Kidney glomerular epithelial cell (primary cell): ENCODE measurements at regions not wholly inside any gene's neighbourhood (a gene's known extent, or its start where the extent isn't known, plus 50 kb on each side); places are given as distances from the start of the nearest gene placed in this dataset.

Source experiments
- DNase-seq: peaks from one replicate; lab custom pipeline; 2025; lab: John Stamatoyannopoulos, UW

DNA sequence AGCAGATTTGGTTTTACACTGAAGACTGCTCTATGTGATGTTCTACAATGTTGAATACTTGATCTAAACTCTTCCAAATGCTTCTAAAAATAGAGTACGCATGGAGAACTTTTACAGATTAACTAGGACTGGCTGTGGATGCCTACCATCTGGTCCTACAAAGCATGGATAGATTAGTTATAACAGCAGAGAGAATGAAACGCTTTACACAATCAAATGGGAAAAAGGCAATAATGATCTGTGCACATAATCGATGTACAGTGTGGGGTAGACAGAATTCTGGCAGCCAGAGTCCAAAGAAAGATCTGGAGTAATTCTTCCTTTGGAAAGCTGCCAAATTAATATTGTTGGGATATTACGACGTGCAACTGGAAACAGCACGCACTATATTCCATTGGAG lies 1885.5 kb upstream of the PRR20A start:
- DNase-seq = no peak

DNA sequence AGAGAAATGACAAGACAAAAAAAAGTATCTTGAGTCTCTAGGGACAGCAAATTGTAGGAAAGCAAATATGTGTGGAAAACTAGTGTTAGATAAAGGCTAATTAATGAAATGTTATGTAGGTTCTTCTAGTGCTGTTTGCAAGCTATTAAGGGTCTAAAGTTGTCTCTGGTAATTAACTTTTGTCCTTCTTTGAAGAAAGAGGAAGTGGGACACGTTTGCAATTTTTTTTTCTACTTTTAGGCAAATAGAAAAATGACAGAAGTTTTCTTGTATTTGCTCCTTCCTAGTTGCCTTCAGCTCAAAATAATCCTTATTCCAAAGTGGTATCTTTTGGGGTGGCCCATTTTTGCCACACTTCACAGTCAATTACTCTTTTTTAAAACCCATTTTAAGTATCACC lies 1877.7 kb upstream of the PRR20A start:
- DNase-seq = no peak

DNA sequence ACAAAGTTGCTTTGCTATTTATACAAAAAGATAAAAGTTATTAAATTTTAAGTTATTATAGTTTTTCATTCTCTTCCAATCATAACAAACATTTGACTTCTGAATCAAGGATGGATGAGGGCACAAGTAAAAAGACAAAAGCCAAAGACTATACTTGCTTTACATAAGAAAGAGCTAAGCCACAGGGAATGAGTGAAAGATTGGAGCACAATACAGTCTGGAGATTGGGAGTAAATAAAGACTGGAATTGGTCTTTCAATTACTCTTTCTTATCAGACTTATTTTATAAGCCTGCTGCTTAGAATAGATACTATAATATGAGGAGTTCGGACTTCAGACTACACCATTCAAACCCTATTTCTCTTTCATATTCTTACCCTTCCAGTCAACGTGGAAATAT lies 1874.1 kb upstream of the PRR20A start:
- no peak for DNase-seq

DNA sequence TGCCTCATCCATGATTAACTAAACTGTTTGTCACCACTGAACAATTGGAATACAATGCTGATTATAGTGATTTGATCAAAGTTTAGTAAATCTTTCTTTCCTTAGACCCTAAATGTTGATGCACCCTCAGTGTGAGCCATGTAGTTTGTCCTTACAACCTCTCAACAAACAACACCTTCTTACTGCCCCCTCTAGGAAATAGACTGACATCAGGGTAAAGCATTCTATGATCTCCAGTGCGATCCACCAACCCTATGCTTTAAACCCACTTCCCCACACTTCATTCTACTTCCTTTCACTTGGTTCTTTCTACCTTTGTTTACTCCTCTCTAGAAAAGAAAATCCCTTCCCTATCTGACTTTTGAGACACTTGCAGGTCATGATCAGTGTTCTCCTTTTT lies 1842.5 kb upstream of the PRR20A start:
- DNase-seq = no peak

DNA sequence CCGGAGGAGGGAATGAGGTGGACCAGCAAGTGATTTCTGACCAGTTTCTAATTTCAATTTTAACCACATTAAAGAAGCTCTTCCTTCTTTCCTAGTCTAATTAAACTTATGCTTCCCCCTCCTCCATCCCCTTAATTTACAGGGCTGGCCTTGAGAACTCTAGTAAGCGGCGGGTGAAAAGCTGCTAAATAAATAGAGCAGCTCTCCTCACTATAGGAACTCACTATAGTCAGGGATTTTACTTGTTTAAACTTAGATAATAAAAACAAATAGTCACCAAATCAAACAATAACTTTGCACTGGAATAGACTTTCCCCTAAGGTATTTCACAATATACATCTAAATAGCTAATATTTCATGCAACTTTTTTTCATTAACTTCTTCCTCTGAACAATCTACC lies 1838.2 kb upstream of the PRR20A start:
- no peak for DNase-seq

DNA sequence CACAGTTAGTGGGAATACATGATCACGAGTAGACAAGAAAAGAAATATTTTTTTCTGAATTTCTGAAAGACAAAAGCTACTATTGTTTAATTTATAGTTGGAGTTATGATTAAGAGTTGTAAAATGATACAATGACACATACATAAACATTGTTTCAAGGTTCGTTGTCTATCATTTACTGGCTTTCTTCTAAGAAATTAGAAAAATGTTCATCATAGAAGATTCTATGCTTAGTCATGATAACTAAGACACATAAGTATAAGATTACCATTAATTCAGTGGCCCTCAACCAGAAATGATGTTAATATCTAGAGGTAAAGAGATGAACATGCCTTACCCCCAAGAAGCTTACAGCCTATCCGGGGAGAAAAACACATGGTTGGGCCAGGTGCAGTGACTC lies 1832.8 kb upstream of the PRR20A start:
- no peak for DNase-seq

DNA sequence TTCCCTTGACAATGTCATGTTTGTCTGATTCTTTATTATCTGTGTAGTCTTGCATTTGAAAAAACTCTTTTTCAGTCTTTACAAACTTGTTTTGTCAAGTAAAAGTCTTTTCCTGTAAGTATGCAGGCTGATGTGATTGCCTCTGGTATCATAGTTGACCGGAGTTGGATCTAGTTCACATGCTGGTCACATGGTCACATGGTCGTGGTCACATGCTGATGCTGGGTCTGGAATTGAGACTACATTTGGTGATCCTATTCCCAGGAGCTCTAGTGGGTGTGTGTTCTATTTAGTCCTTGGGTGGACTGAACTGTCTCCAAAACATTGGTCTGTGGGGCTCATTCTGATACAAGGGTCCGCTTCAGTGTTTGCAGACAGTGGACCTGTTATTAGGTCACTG lies 1798.8 kb upstream of the PRR20A start:
- no peak for DNase-seq

DNA sequence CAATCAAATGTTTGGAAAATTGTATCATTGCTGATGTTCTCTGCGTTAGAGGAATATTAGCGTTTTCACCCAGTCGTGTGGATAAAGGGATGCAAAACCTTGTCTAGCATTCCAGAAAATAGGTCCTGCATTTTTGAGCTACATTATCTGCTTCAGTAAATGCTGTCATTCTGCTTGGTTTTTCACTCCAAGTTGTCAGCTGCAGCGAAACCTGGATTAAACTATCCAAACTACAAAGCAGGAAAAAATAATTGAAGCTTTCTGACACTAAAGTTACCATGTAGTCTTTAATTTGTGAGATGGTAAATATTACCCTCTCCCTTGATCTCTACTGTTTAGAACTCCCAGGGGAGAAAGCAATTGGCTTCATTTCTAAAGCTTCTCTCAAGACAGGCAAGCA lies 1795.5 kb upstream of the PRR20A start:
- no peak for DNase-seq

DNA sequence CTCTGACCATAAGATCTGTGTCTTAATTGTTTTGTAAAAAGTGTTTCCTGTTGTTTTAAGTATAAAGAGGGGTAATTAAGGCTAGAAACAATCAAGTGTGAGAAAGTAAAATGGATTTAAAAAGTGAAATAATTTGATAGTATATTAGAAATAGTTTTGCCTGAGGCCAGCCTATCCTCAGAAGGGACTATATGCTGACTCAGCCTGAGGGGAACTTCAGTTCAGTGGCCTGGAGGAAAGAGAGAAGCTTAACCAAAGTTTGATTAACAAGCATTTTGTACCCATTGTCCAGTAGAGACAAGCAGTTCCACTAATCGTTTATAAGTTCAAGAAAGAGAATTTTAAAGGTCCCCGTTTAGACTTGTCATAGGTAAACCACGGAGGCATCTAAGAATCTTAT lies 1793.2 kb upstream of the PRR20A start:
- DNase-seq = no peak

DNA sequence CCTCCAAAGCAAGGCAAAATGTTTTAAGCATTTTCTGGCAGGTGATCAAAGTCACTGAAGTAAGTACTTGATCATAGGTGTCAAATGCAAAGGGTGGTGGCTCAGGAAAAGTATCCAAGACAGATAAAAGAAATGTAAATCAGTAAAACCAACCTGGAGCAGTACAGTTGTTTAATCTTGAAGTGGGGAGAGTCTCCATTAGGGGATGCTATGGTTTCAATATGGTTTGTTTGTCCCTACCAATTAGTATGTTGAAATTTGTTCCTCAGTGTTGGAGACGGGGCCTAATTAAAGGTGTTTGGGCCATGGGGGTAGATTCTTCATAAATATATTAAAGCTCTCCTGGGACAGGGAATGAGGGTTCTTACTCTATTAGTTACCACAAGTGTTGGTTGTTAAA lies 1781.7 kb upstream of the PRR20A start:
- DNase-seq = no peak

DNA sequence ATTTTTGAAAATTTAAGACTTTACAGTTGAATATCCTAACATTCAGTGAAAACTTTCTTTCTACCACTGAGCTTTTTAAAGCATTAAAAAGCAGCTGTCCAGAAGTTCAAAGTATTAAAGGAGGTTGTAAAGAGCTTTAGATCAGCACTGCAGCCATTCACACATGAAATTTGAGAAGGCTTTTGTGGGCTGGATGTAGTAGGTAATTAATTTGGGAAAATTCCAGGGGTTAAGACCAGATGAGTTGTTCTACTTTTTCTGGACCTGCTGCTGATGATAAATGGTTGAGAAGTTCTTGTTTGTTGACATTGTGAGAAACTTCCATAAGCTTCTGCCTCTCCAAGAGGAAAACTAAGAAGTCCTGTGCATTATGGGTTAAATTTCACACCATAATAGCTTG lies 1779.6 kb upstream of the PRR20A start:
- no peak for DNase-seq

DNA sequence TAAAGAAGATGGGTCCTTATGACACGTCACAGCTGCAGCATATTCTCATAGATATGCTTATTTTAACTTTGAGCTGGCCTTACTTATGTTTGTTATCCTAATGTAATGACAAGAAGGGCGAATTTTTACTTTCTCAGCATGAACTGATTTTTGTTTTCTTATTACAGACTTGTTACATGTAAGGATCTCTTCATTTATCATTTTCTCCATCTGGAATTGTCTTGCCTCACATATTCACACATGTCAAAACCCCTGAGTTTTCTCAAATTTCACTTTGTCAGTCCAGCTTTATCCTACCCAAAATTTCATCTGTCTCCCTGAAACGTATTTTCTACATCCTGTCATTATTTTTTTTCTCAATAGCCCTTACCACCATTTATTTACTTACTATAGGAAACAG lies 1774.0 kb upstream of the PRR20A start:
- DNase-seq = no peak

DNA sequence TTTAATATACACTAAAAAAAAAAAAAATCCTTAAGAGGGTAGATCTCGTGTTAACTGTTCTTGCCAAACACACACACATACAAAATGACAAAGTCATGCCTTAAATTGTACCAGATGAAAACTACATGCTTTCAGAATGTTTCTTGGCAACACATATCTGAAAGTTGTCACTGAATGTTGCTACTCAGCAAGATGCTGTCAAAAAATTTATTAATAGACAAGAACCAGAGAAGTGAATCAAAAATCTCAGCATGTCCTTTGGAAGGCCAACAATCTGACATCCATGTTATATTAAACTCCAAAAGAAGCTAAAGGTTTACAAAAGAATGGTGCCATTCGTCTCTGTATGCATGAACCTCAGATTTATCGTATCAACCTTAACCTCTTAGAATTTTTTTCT lies 1746.2 kb upstream of the PRR20A start:
- DNase-seq = no peak

DNA sequence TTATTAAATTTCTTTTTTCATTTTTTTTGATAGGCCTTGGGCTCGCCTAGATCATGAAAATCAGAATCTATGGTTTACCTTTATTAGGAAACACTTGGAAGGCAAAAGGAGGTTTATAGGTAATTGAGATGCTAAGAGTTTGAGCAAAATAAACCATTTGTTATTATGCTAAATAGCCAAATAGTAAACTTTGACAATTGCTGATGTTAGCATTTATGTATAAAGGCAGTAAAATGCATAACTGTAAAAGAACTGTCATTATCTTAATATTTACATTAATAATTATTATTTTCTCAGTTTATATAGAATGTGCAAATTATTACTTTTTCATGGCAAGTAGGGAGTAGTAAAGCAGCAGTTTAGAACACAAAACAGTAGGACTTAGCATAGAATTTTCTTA lies 1737.8 kb upstream of the PRR20A start:
- DNase-seq = no peak

DNA sequence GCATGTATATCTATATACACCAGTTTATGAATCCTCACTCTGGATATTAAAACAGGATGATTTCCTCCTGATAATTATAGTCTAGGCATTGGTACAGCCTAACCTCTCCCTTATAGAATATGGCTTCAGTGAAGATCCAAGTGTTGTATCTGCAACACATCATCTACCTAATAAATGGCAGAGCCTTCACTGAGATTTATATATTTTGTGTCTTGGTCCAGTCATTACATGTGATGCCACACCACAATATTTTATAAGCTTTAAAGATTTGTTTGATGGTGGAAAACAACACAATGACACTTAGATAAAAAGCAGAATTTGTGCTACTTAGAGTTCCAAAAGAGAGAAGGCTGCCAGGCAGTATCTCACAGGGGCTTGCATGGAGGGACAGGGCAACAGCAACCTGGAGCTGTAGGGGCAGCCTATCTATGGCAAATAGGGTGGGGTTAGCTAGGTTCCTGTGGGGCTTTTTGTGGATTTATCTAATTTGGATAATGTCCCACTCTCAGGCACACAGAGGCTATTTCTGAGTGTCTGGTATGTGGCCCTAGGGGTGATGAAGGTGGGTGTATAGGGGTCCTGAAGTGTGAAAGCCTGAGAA lies 1736.7 kb upstream of the PRR20A start:
- no peak for DNase-seq

DNA sequence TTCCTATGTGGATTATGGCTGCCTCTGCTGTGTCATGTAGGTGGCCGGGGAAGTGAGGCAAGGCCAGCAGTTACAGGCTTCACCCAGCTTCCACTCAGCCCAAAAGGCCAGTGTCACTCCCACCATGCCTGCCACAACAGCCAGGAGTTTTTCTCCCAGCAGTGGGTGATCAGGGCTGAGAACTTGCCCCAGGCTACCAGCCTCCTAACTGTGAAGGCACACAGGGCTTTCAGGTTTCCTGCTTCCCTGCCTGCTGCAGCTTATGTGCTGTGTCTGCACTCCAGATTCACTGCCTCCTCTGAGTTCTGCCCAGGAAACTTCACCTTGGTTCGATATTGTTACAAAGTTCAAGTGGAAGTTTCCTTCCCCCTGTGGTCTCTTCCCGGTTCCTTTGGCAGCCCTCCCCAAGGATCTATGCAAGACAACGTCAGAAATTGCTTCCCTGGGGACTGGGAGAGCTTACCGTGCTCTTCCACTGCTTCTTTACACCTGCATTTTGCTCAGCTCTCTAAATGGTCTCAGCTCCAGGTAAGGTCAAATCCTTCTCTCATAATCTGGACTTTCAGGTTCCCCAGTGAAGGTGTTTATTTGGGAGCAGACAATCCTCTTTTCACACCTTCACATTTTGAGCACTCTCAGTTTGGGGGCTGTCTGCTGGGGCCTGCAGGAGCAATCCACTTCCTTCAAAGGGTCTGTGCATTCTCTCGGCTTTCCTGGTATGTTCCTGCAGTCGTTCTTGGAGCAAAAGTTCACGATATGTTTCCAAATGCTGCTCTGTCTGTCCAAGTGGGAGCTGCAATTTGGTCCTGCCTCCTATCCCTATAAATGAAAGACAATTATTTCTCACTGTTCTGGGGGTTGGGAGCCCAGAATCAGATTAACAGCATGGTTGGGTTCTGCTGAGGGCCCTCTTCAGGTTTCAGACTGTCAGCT lies 1730.1 kb upstream of the PRR20A start:
- DNase-seq = no peak

DNA sequence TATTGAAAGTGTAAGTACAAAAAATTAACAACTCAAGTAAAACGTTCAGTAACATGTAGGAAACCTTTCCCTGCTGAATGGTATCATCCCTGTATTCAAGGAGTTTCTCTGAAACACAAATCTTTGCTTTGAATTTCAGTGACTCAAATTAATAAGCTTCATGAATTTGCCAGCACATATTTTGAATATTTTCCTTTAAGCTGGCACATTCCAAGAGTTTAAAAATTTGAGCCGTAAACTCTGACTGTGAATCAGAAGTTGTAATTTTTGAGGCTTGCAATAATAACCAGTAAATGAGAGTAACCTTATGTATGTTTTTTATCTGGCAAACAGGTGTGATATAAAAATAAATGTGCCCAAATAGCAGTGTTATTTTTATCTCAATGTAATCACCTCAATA lies 1722.6 kb upstream of the PRR20A start:
- no peak for DNase-seq

DNA sequence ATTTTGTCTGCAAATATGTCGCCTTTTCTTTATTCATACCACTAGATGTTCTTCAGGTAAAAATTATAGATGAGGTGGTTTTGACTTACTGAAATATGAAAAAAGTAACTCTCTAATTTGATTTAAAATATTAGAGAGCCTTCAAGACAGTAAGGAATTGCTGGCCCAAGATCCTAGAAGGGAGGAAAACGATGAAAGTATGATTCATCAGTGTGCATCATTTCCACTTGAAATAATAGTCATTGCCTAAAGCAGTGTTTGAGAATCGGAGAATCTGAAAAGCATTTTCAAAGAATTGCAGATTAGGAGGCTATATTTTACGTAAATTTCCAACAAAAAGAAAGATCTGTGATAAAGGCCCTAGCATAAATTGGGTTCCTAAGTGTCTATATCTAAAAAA lies 1707.9 kb upstream of the PRR20A start:
- DNase-seq = no peak

DNA sequence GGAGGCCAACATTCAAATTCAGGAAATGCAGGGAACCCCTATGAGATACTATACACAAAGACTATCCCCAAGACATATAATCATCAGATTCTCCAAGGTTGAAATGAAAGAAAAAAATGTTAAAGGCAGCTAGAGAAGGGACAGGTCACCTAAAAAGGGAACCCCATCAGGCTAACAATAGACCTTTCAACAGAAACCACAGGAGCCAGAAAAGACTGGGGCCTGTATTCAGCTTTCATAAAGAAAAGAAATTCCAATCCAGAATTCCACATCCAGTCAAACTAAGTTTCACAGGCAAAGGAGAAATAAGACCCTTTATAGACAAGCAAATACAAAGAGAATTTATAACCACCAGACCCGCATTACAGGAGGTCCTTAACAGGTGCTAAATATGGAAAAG lies 1703.6 kb upstream of the PRR20A start:
- no peak for DNase-seq

DNA sequence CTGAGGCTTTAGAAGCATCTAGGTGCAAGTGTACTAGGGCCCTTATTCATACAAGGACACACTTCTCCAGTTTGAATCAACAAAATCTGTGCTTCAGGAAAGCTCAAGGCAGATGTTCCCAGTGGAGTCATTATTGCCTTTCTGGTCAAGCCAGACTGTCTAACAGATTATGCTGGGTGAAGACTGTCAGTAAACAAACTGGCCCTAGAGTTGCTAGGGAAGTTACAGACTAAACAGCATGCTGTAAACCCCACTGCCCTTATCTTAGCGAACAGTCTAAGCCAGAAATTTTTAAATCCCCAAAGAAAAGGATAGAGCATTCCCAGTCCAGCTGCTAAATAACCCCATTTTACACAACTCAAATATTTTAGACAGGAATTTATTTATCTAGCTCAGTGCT lies 1701.3 kb upstream of the PRR20A start:
- no peak for DNase-seq

DNA sequence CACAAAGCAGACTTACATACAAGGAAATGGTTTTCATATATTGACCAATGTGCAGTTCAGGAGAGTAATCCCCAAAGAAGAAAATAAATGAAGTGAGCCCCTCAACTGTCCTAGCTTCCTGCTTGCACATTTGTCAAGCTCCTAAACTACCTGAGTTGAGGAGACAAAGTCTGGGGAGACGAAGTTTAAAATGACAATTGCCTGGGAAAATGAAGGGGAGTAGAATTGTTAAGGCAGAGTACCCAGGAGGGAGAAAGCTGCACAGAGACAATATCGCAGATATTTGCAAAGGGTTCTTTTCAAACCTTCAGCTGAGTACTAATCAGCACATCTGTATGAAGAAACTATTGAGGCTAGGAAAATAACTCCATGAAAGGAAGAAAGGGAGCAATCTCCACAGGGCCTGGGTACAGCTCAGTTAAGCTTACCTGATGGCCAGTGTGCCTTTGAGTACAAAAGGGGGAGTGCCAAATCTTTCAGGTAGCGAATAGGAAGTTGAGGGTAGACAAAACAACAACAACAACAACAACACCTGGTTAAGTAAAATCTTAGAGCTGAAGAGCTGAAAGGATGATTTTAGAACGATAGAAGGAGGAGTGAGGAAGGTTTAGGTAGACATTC lies 1700.1 kb upstream of the PRR20A start:
- no peak for DNase-seq

DNA sequence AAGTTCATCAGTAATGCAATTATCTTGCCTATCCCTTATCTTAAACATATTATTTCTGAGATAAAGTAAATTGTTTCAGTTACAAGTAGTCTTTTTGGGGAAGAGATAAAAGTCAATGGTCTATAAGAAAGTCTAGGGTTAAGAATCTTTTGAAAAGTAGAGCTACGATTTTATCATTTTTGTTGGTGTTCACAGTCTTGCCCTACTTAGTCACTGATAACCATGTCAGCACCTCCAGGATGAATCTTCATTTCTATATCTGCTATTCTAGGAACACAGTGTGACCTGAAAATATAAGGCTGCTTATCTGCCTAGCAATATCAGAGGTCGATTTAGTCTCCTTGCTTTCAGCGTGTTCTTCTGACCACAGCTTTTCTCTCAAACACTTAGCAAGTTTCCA lies 1676.5 kb upstream of the PRR20A start:
- no peak for DNase-seq

DNA sequence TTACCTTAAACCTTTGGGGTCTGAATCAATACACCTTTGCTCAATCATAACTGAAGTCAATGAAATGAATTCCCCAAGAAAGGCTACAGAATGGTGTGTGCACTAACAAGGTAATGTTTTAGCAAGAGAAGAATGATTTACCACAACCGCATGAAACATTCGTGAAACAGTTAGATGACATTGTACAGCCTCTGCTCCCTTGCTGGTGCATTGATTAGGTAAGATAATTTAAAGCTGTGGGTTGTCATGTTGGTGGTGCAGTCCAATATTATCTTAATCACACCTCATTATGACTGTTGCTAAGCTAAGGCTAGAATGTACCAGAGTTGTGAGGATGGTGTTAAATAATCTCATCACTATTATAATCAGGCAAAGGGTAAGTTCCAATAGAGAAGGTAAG lies 1673.2 kb upstream of the PRR20A start:
- no peak for DNase-seq
